ENCODE measurements at regions not wholly inside any gene's neighbourhood (a gene's known extent, or its start where the extent isn't known, plus 50 kb on each side); places are given as distances from the start of the nearest gene placed in this dataset.

- H3K27ac Mint-ChIP-seq = no peak overlapping the region
- H3K36me3 Mint-ChIP-seq = no peaks in the 10 kb centered on the region
- no peaks in the 10 kb centered on the region for H3K9me3 Mint-ChIP-seq
- H3K27me3 Mint-ChIP-seq = no peaks in the 10 kb centered on the region
- peak overlapping the region; percentile 13 for H3K4me3 Mint-ChIP-seq
- TF ChIP-seq CTCF (conservative IDR thresholded peaks at IDR 0.05) = no peak
- peaks cover 16% of the 10 kb centered on the region for H3K4me1 Mint-ChIP-seq (ENCODE audit: unreplicated experiment)
- DNase-seq (ENCODE audit: extremely low spot score, unreplicated experiment) = no peak
Observed at GRCh38 chr6:137698636-137699030, 168.4 kb upstream of the TNFAIP3 start.

GRCh38 chr6:137699031-137699683 lies 167.9 kb upstream of the TNFAIP3 start:
- peaks cover 13% of the 10 kb centered on the region for H3K4me1 Mint-ChIP-seq (ENCODE audit: unreplicated experiment)
- TF ChIP-seq CTCF (conservative IDR thresholded peaks at IDR 0.05) = no peak
- no peaks in the 10 kb centered on the region for H3K36me3 Mint-ChIP-seq
- no peaks in the 10 kb centered on the region for H3K9me3 Mint-ChIP-seq
- H3K27me3 Mint-ChIP-seq = no peaks in the 10 kb centered on the region
- no peak for DNase-seq (ENCODE audit: extremely low spot score, unreplicated experiment)
- H3K27ac Mint-ChIP-seq = peak overlapping the region; percentile 82
- peak overlapping the region; percentile 20 for H3K4me3 Mint-ChIP-seq

GRCh38 chr6:137700161-137700560 lies 166.9 kb upstream of the TNFAIP3 start:
- no peak for TF ChIP-seq CTCF (conservative IDR thresholded peaks at IDR 0.05)
- H3K27me3 Mint-ChIP-seq = no peaks in the 10 kb centered on the region
- no peak for DNase-seq (ENCODE audit: extremely low spot score, unreplicated experiment)
- no peaks in the 10 kb centered on the region for H3K9me3 Mint-ChIP-seq
- no peak overlapping the region for H3K4me3 Mint-ChIP-seq
- no peaks in the 10 kb centered on the region for H3K36me3 Mint-ChIP-seq
- no peak overlapping the region for H3K27ac Mint-ChIP-seq
- peaks cover 15% of the 10 kb centered on the region for H3K4me1 Mint-ChIP-seq (ENCODE audit: unreplicated experiment)

GRCh38 chr6:137700751-137701477 lies 166.1 kb upstream of the TNFAIP3 start:
- Mint-ChIP-seq H3K9me3 (no peaks in the 10 kb centered on the region), H3K36me3 (no peaks in the 10 kb centered on the region), H3K27ac (no peak overlapping the region), H3K4me1 (ENCODE audit: unreplicated experiment) (peaks cover 17% of the 10 kb centered on the region), H3K4me3 (no peak overlapping the region), H3K27me3 (no peaks in the 10 kb centered on the region)
- no peak for DNase-seq (ENCODE audit: extremely low spot score, unreplicated experiment)
- no peak for TF ChIP-seq CTCF (conservative IDR thresholded peaks at IDR 0.05)

- H3K4me1 Mint-ChIP-seq (ENCODE audit: unreplicated experiment) = peaks cover 14% of the 10 kb centered on the region
- no peak overlapping the region for H3K4me3 Mint-ChIP-seq
- no peak for DNase-seq (ENCODE audit: extremely low spot score, unreplicated experiment)
- H3K36me3 Mint-ChIP-seq = no peaks in the 10 kb centered on the region
- peaks cover 5% of the 10 kb centered on the region for H3K27me3 Mint-ChIP-seq
- no peak overlapping the region for H3K27ac Mint-ChIP-seq
- TF ChIP-seq CTCF (conservative IDR thresholded peaks at IDR 0.05) = no peak
- H3K9me3 Mint-ChIP-seq = no peaks in the 10 kb centered on the region
Observed at GRCh38 chr6:137701942-137702341, 165.1 kb upstream of the TNFAIP3 start.

Data from type B pancreatic cell (in vitro differentiated cells).